ENCODE measurements at regions not wholly inside any gene's neighbourhood (a gene's known extent, or its start where the extent isn't known, plus 50 kb on each side); places are given as distances from the start of the nearest gene placed in this dataset.

- H3K4me3 ChIP-seq (ENCODE audit: low read depth, low read length) = no peak overlapping the region
- TF ChIP-seq, protein P1, sequence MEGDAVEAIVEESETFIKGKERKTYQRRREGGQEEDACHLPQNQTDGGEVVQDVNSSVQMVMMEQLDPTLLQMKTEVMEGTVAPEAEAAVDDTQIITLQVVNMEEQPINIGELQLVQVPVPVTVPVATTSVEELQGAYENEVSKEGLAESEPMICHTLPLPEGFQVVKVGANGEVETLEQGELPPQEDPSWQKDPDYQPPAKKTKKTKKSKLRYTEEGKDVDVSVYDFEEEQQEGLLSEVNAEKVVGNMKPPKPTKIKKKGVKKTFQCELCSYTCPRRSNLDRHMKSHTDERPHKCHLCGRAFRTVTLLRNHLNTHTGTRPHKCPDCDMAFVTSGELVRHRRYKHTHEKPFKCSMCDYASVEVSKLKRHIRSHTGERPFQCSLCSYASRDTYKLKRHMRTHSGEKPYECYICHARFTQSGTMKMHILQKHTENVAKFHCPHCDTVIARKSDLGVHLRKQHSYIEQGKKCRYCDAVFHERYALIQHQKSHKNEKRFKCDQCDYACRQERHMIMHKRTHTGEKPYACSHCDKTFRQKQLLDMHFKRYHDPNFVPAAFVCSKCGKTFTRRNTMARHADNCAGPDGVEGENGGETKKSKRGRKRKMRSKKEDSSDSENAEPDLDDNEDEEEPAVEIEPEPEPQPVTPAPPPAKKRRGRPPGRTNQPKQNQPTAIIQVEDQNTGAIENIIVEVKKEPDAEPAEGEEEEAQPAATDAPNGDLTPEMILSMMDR (conservative IDR thresholded peaks at IDR 0.05; ENCODE audit: low read depth, low read length) = no peak
- DNase-seq (ENCODE audit: low read depth) = no peak
These were observed 363.3 kb downstream of the SEC14L1 start for GRCh38 chr17:77503916-77504651.

GRCh38 chr17:77504652-77505155, 363.9 kb downstream of the SEC14L1 start:
- DNase-seq (ENCODE audit: low read depth) = no peak
- TF ChIP-seq, protein P1 (conservative IDR thresholded peaks at IDR 0.05; ENCODE audit: low read depth, low read length) = no peak
- no peak overlapping the region for H3K4me3 ChIP-seq (ENCODE audit: low read depth, low read length)

DNA sequence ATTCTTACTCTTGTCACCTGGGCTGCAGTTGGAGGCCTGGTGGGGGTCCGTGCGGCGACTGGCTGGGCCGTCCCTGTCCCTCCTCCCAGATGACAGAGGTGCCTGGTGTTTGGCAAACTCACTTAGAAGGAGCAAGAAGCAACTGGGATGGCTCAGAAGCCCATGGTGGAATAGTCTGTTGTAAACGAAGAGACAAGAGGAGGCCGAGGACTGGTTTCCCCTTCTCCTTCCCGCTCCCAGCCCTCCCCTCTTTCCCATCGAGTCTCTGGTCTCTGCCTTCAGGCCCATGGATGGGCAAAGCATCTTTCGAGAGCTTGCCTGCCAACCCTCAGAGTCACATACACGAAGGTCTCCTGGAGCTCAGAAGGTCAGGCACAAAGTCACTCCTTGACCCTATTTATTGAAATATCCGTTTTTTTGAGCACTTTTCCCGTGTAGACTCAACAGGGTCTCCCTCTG, 364.4 kb downstream of the SEC14L1 start:
- TF ChIP-seq, protein P1 (conservative IDR thresholded peaks at IDR 0.05; ENCODE audit: low read depth, low read length) = no peak
- no peak overlapping the region for H3K4me3 ChIP-seq (ENCODE audit: low read depth, low read length)
- no peak for DNase-seq (ENCODE audit: low read depth)

- no peak overlapping the region for H3K4me3 ChIP-seq (ENCODE audit: low read depth, low read length)
- TF ChIP-seq, protein P1 (conservative IDR thresholded peaks at IDR 0.05; ENCODE audit: low read depth, low read length) = no peak
- no peak for DNase-seq (ENCODE audit: low read depth)
These were observed 365.7 kb downstream of the SEC14L1 start for GRCh38 chr17:77506371-77506991.

DNA sequence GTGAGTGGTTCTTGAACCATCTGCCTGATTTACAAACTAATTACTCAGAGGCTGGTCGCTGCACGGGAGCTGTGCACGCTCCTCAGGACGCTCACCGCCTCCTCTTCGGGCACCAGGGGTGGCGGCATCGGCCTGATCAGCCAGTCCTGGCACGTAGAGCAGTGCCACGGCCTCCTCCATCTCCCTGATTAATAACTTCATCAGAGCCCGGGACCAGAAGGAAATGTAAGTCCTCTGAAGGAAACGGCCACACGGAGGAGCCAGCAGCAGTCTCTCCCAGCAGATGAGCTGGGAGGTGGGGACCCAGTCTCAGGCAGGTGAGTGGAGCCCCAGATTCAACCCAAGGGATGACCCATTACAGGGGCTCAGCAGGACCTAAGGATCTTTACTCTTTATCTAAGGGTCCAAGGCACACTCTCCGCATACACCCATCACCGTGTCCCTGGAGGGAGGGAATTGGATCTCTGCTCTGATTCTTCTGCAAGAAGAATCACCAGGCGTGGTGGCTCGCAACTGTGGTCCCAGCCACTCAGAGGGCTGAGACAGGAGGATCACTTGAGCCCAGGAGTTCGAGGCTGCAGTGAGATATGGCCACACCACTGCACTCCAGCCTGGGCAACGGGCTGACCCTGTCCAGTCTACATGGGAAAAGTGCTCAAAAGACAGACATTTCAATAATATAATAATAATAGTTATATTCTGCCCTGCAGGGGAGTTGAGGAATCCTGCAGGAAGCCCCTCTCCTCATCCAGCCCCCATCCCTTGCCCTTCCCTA, 366.5 kb downstream of the SEC14L1 start:
- no peak overlapping the region for H3K4me3 ChIP-seq (ENCODE audit: low read depth, low read length)
- DNase-seq (ENCODE audit: low read depth) = no peak
- TF ChIP-seq, protein P1 (conservative IDR thresholded peaks at IDR 0.05; ENCODE audit: low read depth, low read length) = peak; percentile 38

- no peak overlapping the region for H3K4me3 ChIP-seq (ENCODE audit: low read depth, low read length)
- TF ChIP-seq, protein P1 (conservative IDR thresholded peaks at IDR 0.05; ENCODE audit: low read depth, low read length) = no peak
- DNase-seq (ENCODE audit: low read depth) = peak; percentile 25
These were observed 367.4 kb downstream of the SEC14L1 start for GRCh38 chr17:77508047-77508715.
